ENCODE measurements at regions not wholly inside any gene's neighbourhood (a gene's known extent, or its start where the extent isn't known, plus 50 kb on each side); places are given as distances from the start of the nearest gene placed in this dataset.
A peak's percentile ranks its signal among the peaks of the same experiment; 100 is the strongest.
"Not testable (repeated sequence)": the region's sequence is repeated elsewhere in the genome, so short reads cannot be mapped to it uniquely, and the experiment has no call there.

GRCh38 chr2:83155826-83156225 lies 1303.3 kb downstream of the SUCLG1 start:
- Histone ChIP-seq H3K4me1 (no peaks in the 10 kb centered on the region), H3K27ac (no peak overlapping the region), H3K9me3 (replicated peaks) (no peaks in the 10 kb centered on the region; the same call in 1 of the 2 replicates), H3K27me3 (no peaks in the 10 kb centered on the region), H3K4me3 (no peak overlapping the region), H3K36me3 (no peaks in the 10 kb centered on the region)
- no peak for DNase-seq

- H3K4me1 ChIP-seq = no peaks in the 10 kb centered on the region
- no peak for DNase-seq
- no peaks in the 10 kb centered on the region for H3K9me3 ChIP-seq (replicated peaks)
Observed at GRCh38 chr2:83143946-83144345, 1315.1 kb downstream of the SUCLG1 start.

GRCh38 chr2:83142934-83143333 lies 1316.1 kb downstream of the SUCLG1 start:
- Histone ChIP-seq H3K4me1 (no peaks in the 10 kb centered on the region), H3K4me3 (no peak overlapping the region), H3K36me3 (no peaks in the 10 kb centered on the region), H3K27me3 (no peaks in the 10 kb centered on the region), H3K27ac (no peak overlapping the region), H3K9me3 (replicated peaks) (no peaks in the 10 kb centered on the region)
- DNase-seq = no peak

More at GRCh38 chr2:83143946-83144345, 1315.1 kb downstream of the SUCLG1 start:
- no peak overlapping the region for H3K4me3 ChIP-seq
- no peaks in the 10 kb centered on the region for H3K36me3 ChIP-seq
- 0 out of 2 replicates have a peak, but pooled peaks cover 2% of the 10 kb centered on the region for H3K27me3 ChIP-seq
- H3K27ac ChIP-seq = no peak overlapping the region

GRCh38 chr2:83115606-83116005 lies 1343.5 kb downstream of the SUCLG1 start:
- Histone ChIP-seq H3K9me3 (replicated peaks) (no peaks in the 10 kb centered on the region), H3K4me3 (no peak overlapping the region), H3K36me3 (no peaks in the 10 kb centered on the region), H3K27me3 (no peaks in the 10 kb centered on the region), H3K27ac (no peak overlapping the region), H3K4me1 (no peaks in the 10 kb centered on the region)
- no peak for DNase-seq

- Histone ChIP-seq H3K36me3 (no peaks in the 10 kb centered on the region), H3K4me1 (no peaks in the 10 kb centered on the region), H3K27ac (no peak overlapping the region), H3K9me3 (replicated peaks) (no peaks in the 10 kb centered on the region), H3K4me3 (no peak overlapping the region), H3K27me3 (no peaks in the 10 kb centered on the region)
- DNase-seq = no peak
Observed at GRCh38 chr2:83115155-83115554, 1343.9 kb downstream of the SUCLG1 start.

- Histone ChIP-seq H3K27ac (no peak overlapping the region), H3K27me3 (no peaks in the 10 kb centered on the region), H3K4me3 (no peak overlapping the region), H3K4me1 (no peaks in the 10 kb centered on the region), H3K9me3 (replicated peaks) (no peaks in the 10 kb centered on the region), H3K36me3 (no peaks in the 10 kb centered on the region)
- DNase-seq = no peak
Observed at GRCh38 chr2:83113953-83114352, 1345.1 kb downstream of the SUCLG1 start.

- Histone ChIP-seq H3K4me1 (no peaks in the 10 kb centered on the region), H3K27me3 (no peaks in the 10 kb centered on the region), H3K27ac (no peak overlapping the region), H3K9me3 (replicated peaks) (no peaks in the 10 kb centered on the region), H3K4me3 (no peak overlapping the region), H3K36me3 (no peaks in the 10 kb centered on the region)
- no peak for DNase-seq
Observed at GRCh38 chr2:83112858-83113257, 1346.2 kb downstream of the SUCLG1 start.

GRCh38 chr2:83109284-83109683 lies 1349.8 kb downstream of the SUCLG1 start:
- H3K4me1 ChIP-seq = no peaks in the 10 kb centered on the region
- H3K4me3 ChIP-seq = no peak overlapping the region
- no peaks in the 10 kb centered on the region for H3K36me3 ChIP-seq
- DNase-seq = no peak
- H3K27ac ChIP-seq = no peak overlapping the region
- H3K27me3 ChIP-seq = no peaks in the 10 kb centered on the region; the same call in 1 of the 2 replicates
- no peaks in the 10 kb centered on the region for H3K9me3 ChIP-seq (replicated peaks)

GRCh38 chr2:83106853-83107252 lies 1352.2 kb downstream of the SUCLG1 start:
- Histone ChIP-seq H3K27me3 (no peaks in the 10 kb centered on the region; the same call in 1 of the 2 replicates), H3K9me3 (replicated peaks) (no peaks in the 10 kb centered on the region), H3K36me3 (no peaks in the 10 kb centered on the region), H3K4me3 (no peak overlapping the region), H3K27ac (no peak overlapping the region), H3K4me1 (no peaks in the 10 kb centered on the region)
- DNase-seq = no peak

- Histone ChIP-seq H3K9me3 (replicated peaks) (no peaks in the 10 kb centered on the region), H3K36me3 (no peaks in the 10 kb centered on the region), H3K27ac (no peak overlapping the region), H3K4me3 (no peak overlapping the region), H3K27me3 (no peaks in the 10 kb centered on the region; the same call in 1 of the 2 replicates), H3K4me1 (no peaks in the 10 kb centered on the region)
- DNase-seq = no peak
Observed at GRCh38 chr2:83104202-83104601, 1354.9 kb downstream of the SUCLG1 start.

GRCh38 chr2:83103613-83104012 lies 1355.5 kb downstream of the SUCLG1 start:
- H3K27ac ChIP-seq = no peak overlapping the region

GRCh38 chr2:83089051-83089450 lies 1370.0 kb downstream of the SUCLG1 start:
- H3K9me3 ChIP-seq (replicated peaks); H3K27ac ChIP-seq; H3K36me3 ChIP-seq; H3K27me3 ChIP-seq; H3K4me3 ChIP-seq; DNase-seq; H3K4me1 ChIP-seq: not testable (repeated sequence)

More at GRCh38 chr2:83103613-83104012, 1355.5 kb downstream of the SUCLG1 start:
- no peaks in the 10 kb centered on the region; the same call in 1 of the 2 replicates for H3K27me3 ChIP-seq
- H3K9me3 ChIP-seq (replicated peaks) = no peaks in the 10 kb centered on the region
- H3K36me3 ChIP-seq = no peaks in the 10 kb centered on the region
- H3K4me3 ChIP-seq = no peak overlapping the region
- no peak for DNase-seq
- H3K4me1 ChIP-seq = no peaks in the 10 kb centered on the region

- H3K9me3 ChIP-seq (replicated peaks) = no peaks in the 10 kb centered on the region
- DNase-seq = no peak
- H3K27me3 ChIP-seq = no peaks in the 10 kb centered on the region
- H3K4me1 ChIP-seq = no peaks in the 10 kb centered on the region
- no peak overlapping the region for H3K4me3 ChIP-seq
- no peak overlapping the region for H3K27ac ChIP-seq
- no peaks in the 10 kb centered on the region for H3K36me3 ChIP-seq
Observed at GRCh38 chr2:83085869-83086268, 1373.2 kb downstream of the SUCLG1 start.

- H3K27ac ChIP-seq = no peak overlapping the region
- H3K27me3 ChIP-seq = no peaks in the 10 kb centered on the region
- H3K4me1 ChIP-seq = no peaks in the 10 kb centered on the region
- DNase-seq = peak in 1 of 2 experiments; percentile 33
- no peak overlapping the region for H3K4me3 ChIP-seq
- H3K9me3 ChIP-seq (replicated peaks) = no peaks in the 10 kb centered on the region
- no peaks in the 10 kb centered on the region for H3K36me3 ChIP-seq
Observed at GRCh38 chr2:83081826-83082690, 1377.0 kb downstream of the SUCLG1 start.

- H3K27me3 ChIP-seq = no peaks in the 10 kb centered on the region
- H3K4me3 ChIP-seq = no peak overlapping the region
- no peak for DNase-seq
- no peaks in the 10 kb centered on the region for H3K36me3 ChIP-seq
- H3K27ac ChIP-seq = no peak overlapping the region
- no peaks in the 10 kb centered on the region for H3K9me3 ChIP-seq (replicated peaks)
- no peaks in the 10 kb centered on the region for H3K4me1 ChIP-seq
Observed at GRCh38 chr2:83079007-83079406, 1380.1 kb downstream of the SUCLG1 start.

GRCh38 chr2:83072767-83073166 lies 1386.3 kb downstream of the SUCLG1 start:
- Histone ChIP-seq H3K27ac (no peak overlapping the region), H3K27me3 (no peaks in the 10 kb centered on the region), H3K4me3 (no peak overlapping the region), H3K36me3 (no peaks in the 10 kb centered on the region), H3K9me3 (replicated peaks) (no peaks in the 10 kb centered on the region), H3K4me1 (no peaks in the 10 kb centered on the region)
- DNase-seq = no peak
